HepG2 (cell line): ENCODE measurements at regions not wholly inside any gene's neighbourhood (a gene's known extent, or its start where the extent isn't known, plus 50 kb on each side); places are given as distances from the start of the nearest gene placed in this dataset.

ENCODE experiments used
- DNMT1 ChIP-seq: sonication (generic); formaldehyde crosslinking; IDR thresholded peaks from 2 replicates; pipeline ENCODE4 v1.5.1; 2020; ENCODE audit warnings: mild to moderate bottlenecking, missing genetic modification reagents
- ESRRA ChIP-seq: sonication (generic); formaldehyde crosslinking; IDR thresholded peaks from 2 replicates; pipeline ENCODE4 v1.5.1; 2020; ENCODE audit warnings: mild to moderate bottlenecking, low read depth, missing genetic modification reagents
- GTF3A ChIP-seq: sonication (generic); formaldehyde crosslinking; conservative IDR thresholded peaks from 2 replicates; pipeline ENCODE4 v1.4.0; 2020; ENCODE audit warnings: mild to moderate bottlenecking, missing genetic modification reagents
- HES4 ChIP-seq: sonication (generic); formaldehyde crosslinking; IDR thresholded peaks from 2 replicates; pipeline ENCODE4 v1.9.0; 2021; ENCODE audit warnings: mild to moderate bottlenecking, missing genetic modification reagents, borderline replicate concordance
- HHEX ChIP-seq: IDR thresholded peaks from 2 replicates; pipeline ENCODE4 v1.6.1; 2016; ENCODE audit warnings: control low read depth
- HOXA3 ChIP-seq: sonication (generic); formaldehyde crosslinking; IDR thresholded peaks from 2 replicates; pipeline ENCODE4 v1.5.0; 2020; ENCODE audit warnings: missing genetic modification reagents
- MED8 ChIP-seq: sonication (generic); formaldehyde crosslinking; IDR thresholded peaks from 2 replicates; pipeline ENCODE4 v1.8.1; 2023; ENCODE audit warnings: mild to moderate bottlenecking, missing genetic modification reagents; ENCODE audit not compliant: insufficient replicate concordance
- NFIC ChIP-seq: IDR thresholded peaks from 2 replicates; pipeline ENCODE4 v1.6.1; 2012; ENCODE audit warnings: mild to moderate bottlenecking, low read length, inconsistent platforms
- RARG ChIP-seq: sonication (generic); formaldehyde crosslinking; IDR thresholded peaks from 2 replicates; pipeline ENCODE4 v1.4.0; 2020; ENCODE audit warnings: low read depth, mild to moderate bottlenecking, missing genetic modification reagents
- SOX6 ChIP-seq, 2 experiments: fragments of 450-650 bp in 1 of 2; sonication (generic) in 1 of 2; formaldehyde crosslinking in 1 of 2; IDR thresholded peaks; 2 replicates each; pipeline versions ENCODE4 v1.4.0 to v1.6.1; 2017 to 2020; ENCODE audit warnings: antibody characterized with exemption in 1 of 2, mild to moderate bottlenecking in 1 of 2, missing genetic modification reagents in 1 of 2
- SP2 ChIP-seq: sonication (generic); formaldehyde crosslinking; IDR thresholded peaks from 2 replicates; pipeline ENCODE4 v1.5.1; 2020; ENCODE audit warnings: mild to moderate bottlenecking, missing genetic modification reagents
- TAF15 ChIP-seq: fragments of 200-400 bp; formaldehyde crosslinking; IDR thresholded peaks from one replicate; pipeline ENCODE4 v1.6.1; 2018; ENCODE audit warnings: mild to moderate bottlenecking, low read depth, low read length; ENCODE audit not compliant: poor library complexity, severe bottlenecking
- ZNF354B ChIP-seq: sonication (generic); formaldehyde crosslinking; IDR thresholded peaks from 2 replicates; pipeline ENCODE4 v1.8.0; 2022; ENCODE audit warnings: mild to moderate bottlenecking, missing genetic modification reagents
- ZNF441 ChIP-seq: sonication (generic); formaldehyde crosslinking; IDR thresholded peaks from 2 replicates; pipeline ENCODE4 v1.7.0; 2021; ENCODE audit warnings: missing genetic modification reagents, borderline replicate concordance
- ZNF460 ChIP-seq: sonication (generic); formaldehyde crosslinking; IDR thresholded peaks from 2 replicates; pipeline ENCODE4 v1.5.1; 2020; ENCODE audit warnings: missing genetic modification reagents, mild to moderate bottlenecking, borderline replicate concordance
- ZNF484 ChIP-seq: sonication (generic); formaldehyde crosslinking; IDR thresholded peaks from 2 replicates; pipeline ENCODE4 v1.5.1; 2020; ENCODE audit warnings: mild to moderate bottlenecking, low read depth, missing genetic modification reagents, borderline replicate concordance
- ZNF589 ChIP-seq: sonication (generic); formaldehyde crosslinking; conservative IDR thresholded peaks from 2 replicates; pipeline ENCODE4 v1.8.0; 2022; ENCODE audit warnings: mild to moderate bottlenecking, moderate library complexity, missing genetic modification reagents
- ZNF605 ChIP-seq: sonication (generic); formaldehyde crosslinking; IDR thresholded peaks from 2 replicates; pipeline ENCODE4 v1.8.0; 2022; ENCODE audit warnings: mild to moderate bottlenecking, missing genetic modification reagents
- TF ChIP-seq, protein P1 (sequence below): sonication (generic); formaldehyde crosslinking; IDR thresholded peaks from 2 replicates; pipeline ENCODE4 v1.8.0; 2022; ENCODE audit warnings: mild to moderate bottlenecking, missing genetic modification reagents
- TF ChIP-seq, protein P2 (sequence below): IDR thresholded peaks from 2 replicates; pipeline ENCODE4 v1.6.1; 2016; ENCODE audit warnings: missing biosample characterization, missing genetic modification reagents, low read depth
- TF ChIP-seq, protein P3 (sequence below): sonication (generic); formaldehyde crosslinking; IDR thresholded peaks from 2 replicates; pipeline ENCODE4 v1.4.0; 2020; ENCODE audit warnings: missing genetic modification reagents, borderline replicate concordance
- TF ChIP-seq, protein P4 (sequence below): sonication (generic); formaldehyde crosslinking; IDR thresholded peaks from 2 replicates; pipeline ENCODE4 v1.5.1; 2020; ENCODE audit warnings: mild to moderate bottlenecking, missing genetic modification reagents, moderate library complexity

DNA sequence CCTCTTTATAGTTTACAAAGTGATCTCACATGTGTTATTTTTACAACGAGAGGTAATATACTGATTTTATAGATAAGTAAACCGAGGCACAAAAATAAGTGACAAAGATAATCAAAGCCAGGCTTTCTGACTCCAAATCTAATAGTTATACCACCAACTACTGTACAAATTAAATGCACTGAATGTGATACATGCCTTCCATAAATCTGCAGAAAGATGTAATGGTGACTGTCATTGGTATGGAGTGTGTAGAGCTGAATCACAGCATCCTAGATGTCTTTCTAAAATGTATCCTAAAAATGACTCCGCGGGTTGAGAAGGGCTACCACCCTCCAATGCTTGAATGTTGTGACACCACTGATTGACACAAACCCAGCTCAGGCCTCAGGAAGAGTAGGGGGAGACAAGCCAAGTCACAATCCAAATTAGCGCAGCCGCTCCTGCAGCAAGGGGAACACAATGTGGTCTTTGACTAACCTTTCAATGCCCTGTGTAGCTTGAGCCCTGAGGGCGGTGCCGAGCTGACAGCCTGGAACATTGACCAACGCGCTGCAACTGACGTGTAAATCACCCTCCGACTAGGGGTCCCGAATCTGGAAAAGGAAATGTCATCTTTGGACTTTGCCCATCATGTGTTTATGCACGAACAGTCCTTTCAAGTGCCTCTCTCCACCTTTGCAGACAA, 136.8 kb downstream of the OLIG3 start (continued):
- TF ChIP-seq, protein P1, sequence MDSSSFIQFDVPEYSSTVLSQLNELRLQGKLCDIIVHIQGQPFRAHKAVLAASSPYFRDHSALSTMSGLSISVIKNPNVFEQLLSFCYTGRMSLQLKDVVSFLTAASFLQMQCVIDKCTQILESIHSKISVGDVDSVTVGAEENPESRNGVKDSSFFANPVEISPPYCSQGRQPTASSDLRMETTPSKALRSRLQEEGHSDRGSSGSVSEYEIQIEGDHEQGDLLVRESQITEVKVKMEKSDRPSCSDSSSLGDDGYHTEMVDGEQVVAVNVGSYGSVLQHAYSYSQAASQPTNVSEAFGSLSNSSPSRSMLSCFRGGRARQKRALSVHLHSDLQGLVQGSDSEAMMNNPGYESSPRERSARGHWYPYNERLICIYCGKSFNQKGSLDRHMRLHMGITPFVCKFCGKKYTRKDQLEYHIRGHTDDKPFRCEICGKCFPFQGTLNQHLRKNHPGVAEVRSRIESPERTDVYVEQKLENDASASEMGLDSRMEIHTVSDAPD (CRISPR knock-in tag): peak; percentile 62; the same call in 1 of the 2 replicates
- TF ChIP-seq, protein P2, sequence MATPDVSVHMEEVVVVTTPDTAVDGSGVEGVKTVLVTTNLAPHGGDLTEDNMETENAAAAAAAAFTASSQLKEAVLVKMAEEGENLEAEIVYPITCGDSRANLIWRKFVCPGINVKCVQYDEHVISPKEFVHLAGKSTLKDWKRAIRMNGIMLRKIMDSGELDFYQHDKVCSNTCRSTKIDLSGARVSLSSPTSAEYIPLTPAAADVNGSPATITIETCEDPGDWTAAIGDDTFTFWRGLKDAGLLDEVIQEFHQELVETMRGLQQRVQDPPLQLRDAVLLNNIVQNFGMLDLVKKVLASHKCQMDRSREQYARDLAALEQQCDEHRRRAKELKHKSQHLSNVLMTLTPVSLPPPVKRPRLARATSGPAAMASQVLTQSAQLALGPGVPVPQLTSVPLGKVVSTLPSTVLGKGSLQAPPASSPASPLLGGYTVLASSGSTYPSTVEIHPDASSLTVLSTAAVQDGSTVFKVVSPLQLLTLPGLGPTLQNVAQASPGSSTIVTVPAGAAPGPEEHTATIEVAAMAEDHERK (CRISPR knock-in tag): no peak; the same call in 1 of the 2 replicates
- peak; percentile 86 for TF ChIP-seq NFIC
- TF ChIP-seq GTF3A (CRISPR knock-in tag): 0 out of 2 replicates have a peak, but pooled peaks have one; percentile 49
- peak; percentile 81; the same call in 1 of the 2 replicates for TF ChIP-seq ESRRA
- TF ChIP-seq ZNF354B (CRISPR knock-in tag): no peak
- TF ChIP-seq DNMT1 (CRISPR knock-in tag): no peak
- TF ChIP-seq ZNF605 (CRISPR knock-in tag): no peak; the same call in none of the 2 replicates
- TF ChIP-seq, protein P3, sequence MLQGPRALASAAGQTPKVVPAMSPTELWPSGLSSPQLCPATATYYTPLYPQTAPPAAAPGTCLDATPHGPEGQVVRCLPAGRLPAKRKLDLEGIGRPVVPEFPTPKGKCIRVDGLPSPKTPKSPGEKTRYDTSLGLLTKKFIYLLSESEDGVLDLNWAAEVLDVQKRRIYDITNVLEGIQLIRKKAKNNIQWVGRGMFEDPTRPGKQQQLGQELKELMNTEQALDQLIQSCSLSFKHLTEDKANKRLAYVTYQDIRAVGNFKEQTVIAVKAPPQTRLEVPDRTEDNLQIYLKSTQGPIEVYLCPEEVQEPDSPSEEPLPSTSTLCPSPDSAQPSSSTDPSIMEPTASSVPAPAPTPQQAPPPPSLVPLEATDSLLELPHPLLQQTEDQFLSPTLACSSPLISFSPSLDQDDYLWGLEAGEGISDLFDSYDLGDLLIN: no peak
- TF ChIP-seq SP2 (CRISPR knock-in tag): peak; percentile 76
- no peak for TF ChIP-seq HES4 (CRISPR knock-in tag)
- no peak; the same call in 1 of the 2 replicates for TF ChIP-seq RARG (CRISPR knock-in tag)
- TF ChIP-seq SOX6 (IDR thresholded peaks at IDR 0.05): no peak
- peak; percentile 94 for TF ChIP-seq SOX6 (CRISPR knock-in tag; IDR thresholded peaks at IDR 0.05)
- no peak for TF ChIP-seq ZNF484 (CRISPR knock-in tag)
- TF ChIP-seq, protein P4, sequence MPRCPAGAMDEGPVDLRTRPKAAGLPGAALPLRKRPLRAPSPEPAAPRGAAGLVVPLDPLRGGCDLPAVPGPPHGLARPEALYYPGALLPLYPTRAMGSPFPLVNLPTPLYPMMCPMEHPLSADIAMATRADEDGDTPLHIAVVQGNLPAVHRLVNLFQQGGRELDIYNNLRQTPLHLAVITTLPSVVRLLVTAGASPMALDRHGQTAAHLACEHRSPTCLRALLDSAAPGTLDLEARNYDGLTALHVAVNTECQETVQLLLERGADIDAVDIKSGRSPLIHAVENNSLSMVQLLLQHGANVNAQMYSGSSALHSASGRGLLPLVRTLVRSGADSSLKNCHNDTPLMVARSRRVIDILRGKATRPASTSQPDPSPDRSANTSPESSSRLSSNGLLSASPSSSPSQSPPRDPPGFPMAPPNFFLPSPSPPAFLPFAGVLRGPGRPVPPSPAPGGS (CRISPR knock-in tag): peak; percentile 89
- peak; percentile 93 for TF ChIP-seq HOXA3
- 0 out of 2 replicates have a peak, but pooled peaks have one; percentile 29 for TF ChIP-seq HHEX (CRISPR knock-in tag)
- no peak for TF ChIP-seq ZNF460 (CRISPR knock-in tag)
- no peak for TF ChIP-seq TAF15
- TF ChIP-seq ZNF589 (CRISPR knock-in tag): peak; percentile 77
- no peak for TF ChIP-seq MED8 (CRISPR knock-in tag)
- no peak for TF ChIP-seq ZNF441
